GM21825 (cell line): ENCODE measurements at regions not wholly inside any gene's neighbourhood (a gene's known extent, or its start where the extent isn't known, plus 50 kb on each side); places are given as distances from the start of the nearest gene placed in this dataset.
"Not testable (repeated sequence)": the region's sequence is repeated elsewhere in the genome, so short reads cannot be mapped to it uniquely, and the experiment has no call there.

Source experiments
- ATAC-seq: cut with Tn5 transposase; IDR thresholded peaks from one replicate; pipeline ENCODE4 v1.9.1; 2021; ENCODE audit warnings: mild to moderate bottlenecking, moderate library complexity; ENCODE audit not compliant: unreplicated experiment

DNA sequence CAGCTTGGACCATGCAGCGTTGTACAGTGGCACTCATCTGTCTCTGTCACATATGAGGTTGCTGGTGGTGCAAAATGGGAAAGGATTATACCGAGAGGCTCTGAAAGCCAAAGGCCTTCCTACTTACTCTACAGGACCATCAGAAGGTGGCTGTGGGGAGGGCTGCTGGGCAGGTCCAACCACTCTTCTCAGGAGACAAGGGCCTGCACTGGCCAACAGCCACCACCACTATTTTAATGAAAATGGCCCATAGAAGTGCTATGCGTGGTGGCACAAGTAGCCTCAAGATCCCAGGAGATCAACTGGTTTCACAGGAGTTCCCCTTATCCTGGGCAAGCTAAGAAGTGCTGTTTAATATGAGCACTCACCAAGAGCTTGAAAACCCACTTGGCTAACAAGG is 52.3 kb downstream of the MRPL57 start:
- ATAC-seq: no peak

GRCh38 chr13:21229241-21230024 is 53.0 kb downstream of the MRPL57 start:
- ATAC-seq: no peak

DNA sequence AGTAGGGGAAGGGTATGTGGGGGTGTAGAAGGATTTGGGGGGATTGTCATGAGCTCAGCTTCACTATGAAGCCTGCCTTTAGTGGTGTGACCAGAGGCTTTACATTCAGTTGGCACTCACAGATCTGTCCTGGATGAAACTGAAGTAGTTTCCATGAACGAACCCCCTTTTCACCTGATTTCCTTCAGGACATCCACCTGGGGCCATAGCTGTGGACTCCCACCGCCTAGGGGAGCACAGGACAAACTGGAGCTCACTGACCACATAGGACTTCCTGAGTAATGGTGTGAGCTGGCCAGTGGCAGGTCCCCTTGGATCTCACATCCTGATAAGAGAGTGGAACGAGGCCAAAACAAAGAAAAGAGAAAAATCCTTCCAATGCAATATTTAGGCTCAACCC is 54.1 kb downstream of the MRPL57 start:
- ATAC-seq: no peak

- no peak for ATAC-seq
Observed at GRCh38 chr13:21231426-21231940, 55.0 kb downstream of the MRPL57 start.

- ATAC-seq: no peak
Observed at GRCh38 chr13:21232196-21232595, 55.7 kb downstream of the MRPL57 start.

DNA sequence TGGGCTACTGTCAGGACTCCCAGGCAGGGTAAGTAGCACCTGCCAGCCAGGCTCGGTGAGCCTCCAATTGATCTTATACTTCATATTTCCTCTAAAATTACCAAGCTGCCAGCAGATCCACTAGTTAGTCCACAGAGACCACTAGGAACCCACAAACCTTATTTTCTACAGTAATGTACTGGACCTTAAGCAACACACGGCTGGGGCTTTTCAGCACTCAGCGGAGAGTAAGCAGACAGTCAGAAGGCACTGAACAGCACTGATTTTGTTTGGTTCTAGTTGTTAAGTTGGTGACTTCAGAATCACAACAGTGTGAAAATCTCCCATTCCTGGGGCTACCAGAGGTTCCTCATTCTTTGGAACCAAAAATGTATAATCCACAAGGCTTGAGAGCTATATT is 56.1 kb downstream of the MRPL57 start:
- ATAC-seq: no peak

DNA sequence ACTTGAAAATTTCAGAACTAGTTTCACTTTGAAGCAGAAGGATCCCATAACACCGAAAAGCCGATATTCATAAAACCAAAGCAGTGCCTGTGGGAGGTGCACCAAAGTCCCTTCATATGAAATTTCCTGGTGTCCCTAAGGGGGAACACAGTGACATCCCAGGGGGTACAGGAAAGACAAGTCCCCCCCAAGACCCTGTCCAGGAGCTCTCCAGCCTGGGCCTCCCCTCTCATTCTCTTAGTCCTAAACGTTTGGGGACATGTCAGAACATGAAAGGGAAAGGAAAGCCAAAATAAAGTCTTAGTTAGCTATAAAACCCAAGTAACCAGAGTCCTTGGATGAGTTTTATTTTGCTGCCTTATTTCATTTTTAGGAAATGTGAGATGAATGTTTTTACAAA is 56.6 kb downstream of the MRPL57 start:
- ATAC-seq: no peak

GRCh38 chr13:21234526-21234925 is 58.1 kb downstream of the MRPL57 start:
- ATAC-seq: no peak

- no peak for ATAC-seq
Observed at GRCh38 chr13:21235174-21235573, 58.7 kb downstream of the MRPL57 start.

- no peak for ATAC-seq
Observed at GRCh38 chr13:21237081-21237480, 60.6 kb downstream of the MRPL57 start.

- ATAC-seq: no peak
Observed at GRCh38 chr13:21238267-21238666, 61.8 kb downstream of the MRPL57 start.

DNA sequence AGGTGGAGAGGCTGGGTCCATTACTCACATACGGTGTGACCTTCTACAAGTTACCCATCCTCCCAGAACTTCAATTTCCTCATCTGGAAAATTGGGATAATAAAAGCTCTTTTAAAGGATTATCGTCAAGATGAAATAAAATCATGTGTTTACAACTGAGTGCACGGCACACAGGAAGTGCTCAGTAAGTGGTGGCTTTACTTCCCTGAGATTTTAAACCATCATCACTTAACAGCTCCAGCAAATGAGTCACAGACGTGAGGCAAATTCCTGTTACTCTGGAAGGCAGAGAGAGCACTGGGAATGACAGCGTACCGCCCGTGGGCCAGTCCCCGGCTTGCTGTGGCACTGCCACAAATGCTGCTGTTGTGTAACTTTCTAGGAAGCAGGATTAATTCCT is 64.1 kb downstream of the MRPL57 start:
- no peak for ATAC-seq

GRCh38 chr13:21242236-21242635 is 65.8 kb downstream of the MRPL57 start:
- ATAC-seq: no peak

GRCh38 chr13:21243045-21243897 is 66.8 kb downstream of the MRPL57 start:
- ATAC-seq: no peak

- ATAC-seq: not testable (repeated sequence)
Observed at GRCh38 chr13:21243898-21244184, 67.4 kb downstream of the MRPL57 start.

GRCh38 chr13:21246761-21247452 is 70.4 kb downstream of the MRPL57 start:
- ATAC-seq: no peak

DNA sequence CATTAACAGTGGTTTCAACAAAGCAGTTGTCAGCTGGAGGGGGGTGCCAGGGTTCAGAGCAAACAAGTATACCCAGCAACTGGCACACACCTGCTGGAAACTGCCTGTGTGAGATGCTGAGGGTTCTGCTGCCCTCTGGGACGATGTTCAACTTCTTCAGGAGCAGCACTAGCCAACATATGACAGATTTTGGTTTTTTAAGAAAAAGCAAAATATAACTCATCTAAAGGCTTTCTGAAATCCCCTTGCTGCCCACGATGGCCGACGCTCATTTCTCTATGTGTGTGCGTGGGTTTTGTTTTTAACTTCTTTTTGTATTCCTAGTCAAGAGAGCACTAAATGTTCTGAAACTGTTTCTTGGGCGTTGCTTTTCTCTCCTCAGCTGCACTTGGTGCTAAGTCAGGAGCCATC is 79.9 kb downstream of the MRPL57 start:
- ATAC-seq: no peak

DNA sequence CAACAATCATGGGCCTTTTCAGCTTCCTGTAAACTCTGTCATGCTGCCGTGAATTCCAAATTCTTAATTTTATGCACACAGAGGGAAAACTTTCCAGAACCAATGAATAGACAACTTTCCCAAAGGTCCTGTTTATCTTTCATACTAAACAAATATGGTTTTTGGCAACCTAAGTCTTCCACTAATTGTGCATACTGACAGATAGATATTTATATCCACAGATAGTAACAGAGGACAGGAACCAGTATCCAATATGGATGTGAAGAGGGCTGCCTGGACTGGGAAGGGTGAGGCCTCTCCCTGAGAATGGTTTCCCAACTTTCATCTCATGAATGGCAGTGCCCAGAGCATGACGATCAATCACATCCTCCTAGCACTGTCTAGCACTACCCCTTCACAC is 80.4 kb downstream of the MRPL57 start:
- ATAC-seq: no peak

DNA sequence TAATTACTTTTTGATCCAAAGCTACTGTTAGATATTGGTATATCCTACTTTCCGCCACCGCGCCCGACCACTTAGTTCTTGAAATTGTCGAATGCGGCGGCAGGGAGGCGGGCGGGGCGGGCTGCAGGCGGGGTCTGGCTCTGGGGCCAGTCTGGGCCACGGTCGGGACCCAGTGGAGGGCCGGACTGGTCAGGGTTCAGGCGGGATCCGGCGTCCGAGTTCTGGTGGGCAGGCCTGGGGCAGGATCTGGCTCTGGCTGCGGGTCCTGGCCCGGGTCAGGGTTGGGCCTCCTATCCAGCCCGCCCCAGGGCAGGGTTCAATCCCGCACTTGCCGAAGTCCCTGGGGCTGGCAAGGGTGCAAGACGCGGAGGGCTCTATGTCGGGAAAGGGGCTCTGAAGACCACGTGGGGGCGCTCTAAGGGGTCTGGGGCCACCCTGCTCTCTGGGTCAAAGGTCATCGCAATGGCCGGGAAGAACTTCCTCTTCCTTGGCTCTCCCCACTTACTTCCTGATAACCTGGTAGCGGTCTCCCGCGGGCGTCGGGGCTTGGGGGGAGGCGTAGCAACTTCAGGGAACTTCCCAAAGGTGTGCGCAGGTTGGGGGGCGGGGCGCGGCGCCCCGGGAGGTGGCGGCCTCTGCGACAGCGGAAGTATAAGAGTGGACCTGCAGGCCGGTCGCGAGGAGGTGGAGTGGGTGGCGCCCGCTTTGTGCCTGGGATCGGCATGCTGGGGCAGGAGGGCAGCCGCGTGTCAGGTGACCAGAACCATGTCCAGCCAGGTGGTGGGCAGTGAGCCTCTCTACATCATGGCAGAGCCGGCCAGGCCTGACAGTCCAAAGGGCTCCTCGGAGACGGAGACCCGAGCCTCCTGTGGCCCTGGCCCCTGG is 83.4 kb downstream of the MRPL57 start:
- ATAC-seq: no peak

DNA sequence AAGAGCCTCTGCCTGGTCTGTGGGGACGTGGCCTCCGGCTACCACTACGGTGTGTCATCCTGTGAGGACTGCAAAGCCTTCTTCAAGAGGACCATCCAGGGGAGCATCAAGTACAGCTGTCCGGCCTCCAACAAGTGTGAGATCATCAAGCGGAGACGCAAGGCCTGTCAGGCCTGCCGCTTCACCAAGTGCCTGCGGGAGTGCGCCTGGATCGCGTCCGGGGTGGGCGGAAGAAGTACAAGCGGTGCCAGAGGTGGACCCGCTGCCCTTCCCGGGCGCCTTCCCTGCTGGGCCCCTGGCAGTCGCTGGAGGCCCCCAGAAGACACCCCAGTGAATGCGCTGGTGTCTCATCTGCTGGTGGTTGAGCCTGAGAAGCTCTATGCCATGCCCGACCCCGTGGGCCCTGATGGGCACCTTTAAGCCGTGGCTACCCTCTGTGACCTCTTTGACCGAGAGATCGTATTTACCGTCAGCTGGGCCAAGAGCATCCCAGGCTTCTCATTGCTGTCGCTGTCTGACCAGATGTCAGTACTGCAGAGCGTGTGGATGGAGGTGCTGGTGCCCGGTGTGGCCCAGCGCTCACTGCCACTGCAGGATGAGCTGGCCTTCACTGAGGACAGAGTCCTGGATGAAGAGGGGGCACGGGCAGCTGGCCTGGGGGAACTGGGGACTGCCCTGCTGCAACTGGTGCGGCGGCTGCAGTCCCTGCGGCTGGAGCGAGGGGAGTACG is 84.3 kb downstream of the MRPL57 start:
- ATAC-seq: not testable (repeated sequence)
